ENCODE measurements at regions not wholly inside any gene's neighbourhood (a gene's known extent, or its start where the extent isn't known, plus 50 kb on each side); places are given as distances from the start of the nearest gene placed in this dataset.
"Not testable (repeated sequence)": the region's sequence is repeated elsewhere in the genome, so short reads cannot be mapped to it uniquely, and the experiment has no call there.

- intact Hi-C loops (cut with DNase I); DNase-seq: not testable (repeated sequence)
Observed at GRCh38 chr1:199030541-199030940, 391.7 kb downstream of the PTPRC start.

- DNase-seq; intact Hi-C loops (cut with DNase I): not testable (repeated sequence)
Observed at GRCh38 chr1:199031170-199031569, 392.3 kb downstream of the PTPRC start.

- DNase-seq; intact Hi-C loops (cut with DNase I): not testable (repeated sequence)
Observed at GRCh38 chr1:199032479-199032878, 393.6 kb downstream of the PTPRC start.

- intact Hi-C loops (cut with DNase I): no loop called here
- DNase-seq: no peak
Observed at GRCh38 chr1:199033661-199034060, 394.8 kb downstream of the PTPRC start.

GRCh38 chr1:199038156-199038555, 399.3 kb downstream of the PTPRC start:
- DNase-seq: no peak
- intact Hi-C loops (cut with DNase I): no loop called here

GRCh38 chr1:199040076-199040905, 401.5 kb downstream of the PTPRC start:
- intact Hi-C loops (cut with DNase I): no loop called here
- no peak for DNase-seq

GRCh38 chr1:199041173-199041914, 402.5 kb downstream of the PTPRC start:
- DNase-seq: no peak
- intact Hi-C loops (cut with DNase I): no loop called here

GRCh38 chr1:199042193-199042592, 403.4 kb downstream of the PTPRC start:
- no peak for DNase-seq
- intact Hi-C loops (cut with DNase I): no loop called here

GRCh38 chr1:199044191-199044590, 405.4 kb downstream of the PTPRC start:
- intact Hi-C loops (cut with DNase I): no loop called here

GRCh38 chr1:199046618-199047017, 407.8 kb downstream of the PTPRC start:
- intact Hi-C loops (cut with DNase I): no loop called here

More at GRCh38 chr1:199044191-199044590, 405.4 kb downstream of the PTPRC start:
- DNase-seq: no peak

GRCh38 chr1:199054694-199055093, 415.9 kb downstream of the PTPRC start:
- intact Hi-C loops (cut with DNase I): no loop called here
- DNase-seq: no peak

More at GRCh38 chr1:199046618-199047017, 407.8 kb downstream of the PTPRC start:
- DNase-seq: no peak

- no peak for DNase-seq
- intact Hi-C loops (cut with DNase I): no loop called here
Observed at GRCh38 chr1:199057322-199057721, 418.5 kb downstream of the PTPRC start.

GRCh38 chr1:199058281-199058680, 419.4 kb downstream of the PTPRC start:
- intact Hi-C loops (cut with DNase I): no loop called here
- DNase-seq: no peak

GRCh38 chr1:199064971-199065370, 426.1 kb downstream of the PTPRC start:
- no peak for DNase-seq
- intact Hi-C loops (cut with DNase I): no loop called here

- DNase-seq: no peak
- intact Hi-C loops (cut with DNase I): no loop called here
Observed at GRCh38 chr1:199067483-199067882, 428.6 kb downstream of the PTPRC start.

- intact Hi-C loops (cut with DNase I): no loop called here
- DNase-seq: no peak
Observed at GRCh38 chr1:199071080-199071479, 432.2 kb downstream of the PTPRC start.

- DNase-seq: no peak
Observed at GRCh38 chr1:199073166-199073565, 434.3 kb downstream of the PTPRC start.

GRCh38 chr1:199075792-199076191, 437.0 kb downstream of the PTPRC start:
- no peak for DNase-seq
- intact Hi-C loops (cut with DNase I): no loop called here

More at GRCh38 chr1:199073166-199073565, 434.3 kb downstream of the PTPRC start:
- intact Hi-C loops (cut with DNase I): no loop called here

- intact Hi-C loops (cut with DNase I): loop anchor here (10.0 kb wide), 1 partner anchor 145 kb away; no protein-coding TSS in a partner anchor
- DNase-seq: no peak
Observed at GRCh38 chr1:199079994-199080393, 441.2 kb downstream of the PTPRC start.

- intact Hi-C loops (cut with DNase I): loop anchor here (10.0 kb wide), 1 partner anchor 147 kb away; no protein-coding TSS in a partner anchor
- DNase-seq: no peak
Observed at GRCh38 chr1:199081739-199082138, 442.9 kb downstream of the PTPRC start.

- peak in 3 of 10 donors; percentile 14 to 77 (median 24) for DNase-seq
- intact Hi-C loops (cut with DNase I): loop anchor here (10.0 kb wide), 1 partner anchor 148 kb away; no protein-coding TSS in a partner anchor
Observed at GRCh38 chr1:199082778-199083389, 444.0 kb downstream of the PTPRC start.

Measured in posterior cingulate gyrus (tissue), 11 donors.